ENCODE measurements at regions not wholly inside any gene's neighbourhood (a gene's known extent, or its start where the extent isn't known, plus 50 kb on each side); places are given as distances from the start of the nearest gene placed in this dataset.

DNA sequence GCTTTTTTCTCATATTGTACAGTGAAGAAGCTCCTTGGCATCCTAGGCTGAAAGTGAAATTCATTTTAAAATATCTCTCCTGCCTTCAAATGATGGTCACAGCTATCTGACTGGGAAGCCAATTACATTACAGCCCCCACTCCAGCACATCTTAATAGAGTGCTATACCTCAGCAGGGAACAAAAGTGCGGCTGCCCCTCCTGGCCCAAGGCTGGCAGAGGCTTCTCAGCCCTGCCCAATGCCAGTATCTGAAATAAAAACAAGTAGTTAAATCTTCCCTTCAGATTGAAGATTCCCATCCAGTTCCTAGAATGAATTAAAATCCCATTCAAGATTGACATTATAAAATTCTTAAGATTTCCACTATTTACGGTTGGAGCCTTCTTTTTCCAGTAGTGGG lies 54.9 kb upstream of the GNG2 start:
- Histone ChIP-seq H3K27me3 (replicated peaks in 1 of 4; ENCODE audit: control extremely low read depth in 1 of 4, control insufficient read depth in 3 of 4, insufficient read depth in 4 of 4, low read length in 3 of 4) (peaks cover 0 to 2% (median 0%) of the 10 kb centered on the region in 4 experiments), H3K4me1 (ENCODE audit: control insufficient read depth in 2 of 2, insufficient read depth in 2 of 2, low read length in 2 of 2) (no peaks in the 10 kb centered on the region), H3K79me2 (ENCODE audit: control insufficient read depth, insufficient read depth, low read length) (no peaks in the 10 kb centered on the region), H3K9me3 (ENCODE audit: control extremely low read depth in 1 of 3, control insufficient read depth in 2 of 3, insufficient read depth in 1 of 3, low read length in 2 of 3) (peaks cover 0 to 4% (median 0%) of the 10 kb centered on the region in 3 donors), H3K4me3 (ENCODE audit: control extremely low read depth in 1 of 5, extremely low read depth in 1 of 5, insufficient read depth in 1 of 5, low read depth in 2 of 5, low read length in 4 of 5) (no peak overlapping the region), H3K4me2 (replicated peaks; ENCODE audit: low read depth, low read length, poor library complexity, severe bottlenecking) (no peak overlapping the region), H3K36me3 (replicated peaks in 1 of 2; ENCODE audit: control extremely low read depth in 1 of 2, control insufficient read depth in 1 of 2, extremely low read depth in 1 of 2, insufficient read depth in 2 of 2, low read length in 1 of 2) (no peaks in the 10 kb centered on the region), H2AFZ (ENCODE audit: insufficient read depth, low read depth, low read length, poor library complexity, severe bottlenecking) (no peak overlapping the region), H3K27ac (ENCODE audit: low read length in 2 of 2) (no peak overlapping the region), H4K20me1 (ENCODE audit: control insufficient read depth, insufficient read depth, low read length, poor library complexity, severe bottlenecking) (no peaks in the 10 kb centered on the region), H3K9ac (ENCODE audit: low read length) (no peak overlapping the region)
- DNase-seq: no peak
- CTCF ChIA-PET: interaction anchor here (1.1 kb wide), 1 partner anchor 26 kb away, joined by 5 read pairs; no protein-coding TSS in a partner anchor
- ATAC-seq (ENCODE audit: low read depth): no peak
- TF ChIP-seq, protein P1, sequence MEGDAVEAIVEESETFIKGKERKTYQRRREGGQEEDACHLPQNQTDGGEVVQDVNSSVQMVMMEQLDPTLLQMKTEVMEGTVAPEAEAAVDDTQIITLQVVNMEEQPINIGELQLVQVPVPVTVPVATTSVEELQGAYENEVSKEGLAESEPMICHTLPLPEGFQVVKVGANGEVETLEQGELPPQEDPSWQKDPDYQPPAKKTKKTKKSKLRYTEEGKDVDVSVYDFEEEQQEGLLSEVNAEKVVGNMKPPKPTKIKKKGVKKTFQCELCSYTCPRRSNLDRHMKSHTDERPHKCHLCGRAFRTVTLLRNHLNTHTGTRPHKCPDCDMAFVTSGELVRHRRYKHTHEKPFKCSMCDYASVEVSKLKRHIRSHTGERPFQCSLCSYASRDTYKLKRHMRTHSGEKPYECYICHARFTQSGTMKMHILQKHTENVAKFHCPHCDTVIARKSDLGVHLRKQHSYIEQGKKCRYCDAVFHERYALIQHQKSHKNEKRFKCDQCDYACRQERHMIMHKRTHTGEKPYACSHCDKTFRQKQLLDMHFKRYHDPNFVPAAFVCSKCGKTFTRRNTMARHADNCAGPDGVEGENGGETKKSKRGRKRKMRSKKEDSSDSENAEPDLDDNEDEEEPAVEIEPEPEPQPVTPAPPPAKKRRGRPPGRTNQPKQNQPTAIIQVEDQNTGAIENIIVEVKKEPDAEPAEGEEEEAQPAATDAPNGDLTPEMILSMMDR (IDR thresholded peaks at IDR 0.05): no peak
- no peak for TF ChIP-seq EZH2 (IDR thresholded peaks at IDR 0.05; ENCODE audit: borderline replicate concordance, insufficient read depth, low read depth, low read length, poor library complexity, severe bottlenecking)
- Mint-ChIP-seq H3K9me3 (ENCODE audit: insufficient read depth) (no peaks in the 10 kb centered on the region), H3K27ac (no peak overlapping the region), H3K27me3 (peaks cover 9% of the 10 kb centered on the region), H3K4me1 (no peaks in the 10 kb centered on the region), H3K4me3 (no peak overlapping the region)
- 89% methylated on average over 1 of the region's 2 CpGs for WGBS (ENCODE audit: insufficient coverage)
- intact Hi-C loops (cut with micrococcal nuclease): no loop called here
- POLR2A ChIA-PET: no interaction called here

DNA sequence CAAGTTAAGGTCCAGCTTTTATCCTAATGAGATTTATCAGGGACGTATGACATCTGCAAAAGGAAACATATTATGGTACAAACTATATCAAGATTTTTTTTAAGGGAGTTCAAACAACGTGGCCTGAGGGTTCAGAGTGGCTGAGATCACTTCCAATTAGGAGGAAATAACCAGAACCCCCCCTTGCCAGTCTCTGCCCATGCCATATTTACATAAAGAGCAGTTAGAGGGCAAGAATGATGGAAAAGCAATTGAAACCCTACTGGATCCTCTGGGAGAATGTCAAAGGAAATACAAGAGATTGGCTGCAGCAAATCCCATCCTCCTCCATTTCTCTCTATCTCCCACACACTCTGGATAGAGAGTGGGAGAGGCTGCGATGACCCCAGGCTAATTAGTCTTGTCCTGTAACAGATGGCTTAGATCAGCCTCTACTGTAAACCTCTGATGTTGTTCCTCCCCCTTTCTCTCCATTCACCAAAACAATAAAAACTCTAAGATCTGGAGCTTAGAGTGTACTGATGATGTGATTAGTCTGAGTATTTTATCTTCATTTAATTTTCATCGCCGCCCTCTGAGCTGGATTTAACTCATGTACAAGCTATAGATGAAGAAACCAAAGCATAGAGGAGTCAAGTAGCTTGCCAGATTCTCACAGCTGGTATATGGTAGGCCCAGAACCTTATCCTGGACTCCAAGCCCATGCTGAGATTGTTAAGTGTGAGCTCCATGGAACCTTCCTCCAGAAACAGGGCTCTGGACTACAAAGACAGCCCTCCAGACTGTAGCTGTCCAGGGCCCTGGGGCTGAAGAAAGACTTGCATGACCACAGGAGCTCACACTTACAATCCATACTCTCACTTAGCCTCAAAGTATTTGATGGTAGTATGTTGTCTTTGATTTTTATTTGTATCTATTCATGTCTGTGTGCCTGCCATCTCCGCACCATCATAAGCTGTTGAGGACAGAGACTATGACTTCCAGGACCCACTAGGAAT lies 54.1 kb upstream of the GNG2 start:
- no peaks in the 10 kb centered on the region for H4K20me1 ChIP-seq (ENCODE audit: control insufficient read depth, insufficient read depth, low read length, poor library complexity, severe bottlenecking)
- H3K4me3 ChIP-seq (ENCODE audit: control extremely low read depth in 1 of 5, extremely low read depth in 1 of 5, insufficient read depth in 1 of 5, low read depth in 2 of 5, low read length in 4 of 5): no peak overlapping the region
- H3K27me3 ChIP-seq (replicated peaks in 1 of 4; ENCODE audit: control extremely low read depth in 1 of 4, control insufficient read depth in 3 of 4, insufficient read depth in 4 of 4, low read length in 3 of 4): peaks cover 0 to 2% (median 0%) of the 10 kb centered on the region in 4 experiments
- Mint-ChIP-seq H3K4me3 (no peak overlapping the region), H3K9me3 (ENCODE audit: insufficient read depth) (no peaks in the 10 kb centered on the region), H3K4me1 (no peaks in the 10 kb centered on the region), H3K27ac (no peak overlapping the region), H3K27me3 (peaks cover 5% of the 10 kb centered on the region)
- H3K9ac ChIP-seq (ENCODE audit: low read length): no peak overlapping the region
- H3K4me2 ChIP-seq (replicated peaks; ENCODE audit: low read depth, low read length, poor library complexity, severe bottlenecking): no peak overlapping the region
- CTCF ChIA-PET: no interaction called here
- 100% methylated on average over 3 of the region's 6 CpGs for WGBS (ENCODE audit: insufficient coverage)
- TF ChIP-seq, protein P1 (IDR thresholded peaks at IDR 0.05): no peak
- no peak for TF ChIP-seq EZH2 (IDR thresholded peaks at IDR 0.05; ENCODE audit: borderline replicate concordance, insufficient read depth, low read depth, low read length, poor library complexity, severe bottlenecking)
- no peaks in the 10 kb centered on the region for H3K4me1 ChIP-seq (ENCODE audit: control insufficient read depth in 2 of 2, insufficient read depth in 2 of 2, low read length in 2 of 2)
- no peak for ATAC-seq (ENCODE audit: low read depth)
- intact Hi-C loops (cut with micrococcal nuclease): no loop called here
- no peaks in the 10 kb centered on the region for H3K79me2 ChIP-seq (ENCODE audit: control insufficient read depth, insufficient read depth, low read length)
- peaks cover 0 to 4% (median 0%) of the 10 kb centered on the region in 3 donors for H3K9me3 ChIP-seq (ENCODE audit: control extremely low read depth in 1 of 3, control insufficient read depth in 2 of 3, insufficient read depth in 1 of 3, low read length in 2 of 3)
- POLR2A ChIA-PET: no interaction called here
- DNase-seq: no peak
- no peak overlapping the region for H3K27ac ChIP-seq (ENCODE audit: low read length in 2 of 2)
- H2AFZ ChIP-seq (ENCODE audit: insufficient read depth, low read depth, low read length, poor library complexity, severe bottlenecking): no peak overlapping the region
- no peaks in the 10 kb centered on the region for H3K36me3 ChIP-seq (replicated peaks in 1 of 2; ENCODE audit: control extremely low read depth in 1 of 2, control insufficient read depth in 1 of 2, extremely low read depth in 1 of 2, insufficient read depth in 2 of 2, low read length in 1 of 2)

Measured in B cell (primary cell).